ENCODE measurements at regions not wholly inside any gene's neighbourhood (a gene's known extent, or its start where the extent isn't known, plus 50 kb on each side); places are given as distances from the start of the nearest gene placed in this dataset.

- no peak for DNase-seq (ENCODE audit: low read depth)
These were observed 113.9 kb downstream of the C5orf15 start for GRCh38 chr5:133854554-133854953.

GRCh38 chr5:133853646-133854365, 114.6 kb downstream of the C5orf15 start:
- no peak for DNase-seq (ENCODE audit: low read depth)

- no peak for DNase-seq (ENCODE audit: low read depth)
These were observed 116.9 kb downstream of the C5orf15 start for GRCh38 chr5:133851521-133851920.

GRCh38 chr5:133850811-133851210, 117.6 kb downstream of the C5orf15 start:
- DNase-seq (ENCODE audit: low read depth) = no peak

GRCh38 chr5:133849116-133849515, 119.3 kb downstream of the C5orf15 start:
- no peak for DNase-seq (ENCODE audit: low read depth)

GRCh38 chr5:133848341-133848811, 120.0 kb downstream of the C5orf15 start:
- no peak for DNase-seq (ENCODE audit: low read depth)

- no peak for DNase-seq (ENCODE audit: low read depth)
These were observed 120.5 kb downstream of the C5orf15 start for GRCh38 chr5:133847886-133848285.

- DNase-seq (ENCODE audit: low read depth) = no peak
These were observed 121.1 kb downstream of the C5orf15 start for GRCh38 chr5:133847301-133847700.

- no peak for DNase-seq (ENCODE audit: low read depth)
These were observed 121.8 kb downstream of the C5orf15 start for GRCh38 chr5:133846478-133847226.

- DNase-seq (ENCODE audit: low read depth) = no peak
These were observed 123.2 kb downstream of the C5orf15 start for GRCh38 chr5:133845271-133845670.

GRCh38 chr5:133844836-133845235, 123.6 kb downstream of the C5orf15 start:
- no peak for DNase-seq (ENCODE audit: low read depth)

- no peak for DNase-seq (ENCODE audit: low read depth)
These were observed 124.5 kb downstream of the C5orf15 start for GRCh38 chr5:133843911-133844310.

- DNase-seq (ENCODE audit: low read depth) = no peak
These were observed 125.4 kb downstream of the C5orf15 start for GRCh38 chr5:133842846-133843611.

- DNase-seq (ENCODE audit: low read depth) = no peak
These were observed 126.3 kb downstream of the C5orf15 start for GRCh38 chr5:133841831-133842750.

GRCh38 chr5:133840168-133840567, 128.3 kb downstream of the C5orf15 start:
- no peak for DNase-seq (ENCODE audit: low read depth)

GRCh38 chr5:133839721-133840120, 128.7 kb downstream of the C5orf15 start:
- DNase-seq (ENCODE audit: low read depth) = no peak

- no peak for DNase-seq (ENCODE audit: low read depth)
These were observed 129.3 kb downstream of the C5orf15 start for GRCh38 chr5:133839090-133839489.

GRCh38 chr5:133838286-133838685, 130.1 kb downstream of the C5orf15 start:
- DNase-seq (ENCODE audit: low read depth) = no peak

- DNase-seq (ENCODE audit: low read depth) = no peak
These were observed 136.8 kb downstream of the C5orf15 start for GRCh38 chr5:133831491-133832224.

GRCh38 chr5:133830911-133831310, 137.5 kb downstream of the C5orf15 start:
- no peak for DNase-seq (ENCODE audit: low read depth)

- DNase-seq (ENCODE audit: low read depth) = no peak
These were observed 138.1 kb downstream of the C5orf15 start for GRCh38 chr5:133830281-133830680.

Measured in non-pigmented ciliary epithelial cell (primary cell).